WTC11 (cell line): ENCODE measurements at regions not wholly inside any gene's neighbourhood (a gene's known extent, or its start where the extent isn't known, plus 50 kb on each side); places are given as distances from the start of the nearest gene placed in this dataset.

ENCODE experiments used
- ATAC-seq: fragments of 200-7000 bp; cut with Tn5 transposase; 2 replicates; pipeline ENCODE4 v1.10.0; 2021; ENCODE audit warnings: mild to moderate bottlenecking, moderate library complexity
- CTCF ChIA-PET: fragments of 300-600 bp; sonication (Branson Sonifier 250); formaldehyde crosslinking; loops from one replicate; lab custom pipeline; 2021; ENCODE audit warnings: antibody characterized with exemption; lab: Charles Lee
- POLR2A ChIA-PET: fragments of 350-600 bp; sonication (Branson Sonifier 250); formaldehyde crosslinking; loops from one replicate; lab custom pipeline; 2021; ENCODE audit warnings: antibody characterized with exemption; lab: Charles Lee
- DNase-seq: peaks from one replicate; pipeline ENCODE4 v3.0.0; 2021; ENCODE audit warnings: low spot score
- H3K27ac Mint-ChIP-seq: 2 replicates; pipeline ENCODE4 v1.8.0; 2021; ENCODE audit warnings: mixed read lengths
- H3K27me3 Mint-ChIP-seq: 2 replicates; pipeline ENCODE4 v1.8.0; 2021; ENCODE audit warnings: low read depth, mild to moderate bottlenecking, moderate library complexity, mixed read lengths
- H3K36me3 Mint-ChIP-seq: 2 replicates; pipeline ENCODE4 v1.8.0; 2021; ENCODE audit warnings: mixed read lengths
- H3K4me1 Mint-ChIP-seq: 2 replicates; pipeline ENCODE4 v1.8.0; 2022; ENCODE audit warnings: mixed read lengths
- H3K4me3 Mint-ChIP-seq: 2 replicates; pipeline ENCODE4 v1.8.0; 2021; ENCODE audit warnings: mild to moderate bottlenecking, moderate library complexity, mixed read lengths
- H3K9me3 Mint-ChIP-seq: 2 replicates; pipeline ENCODE4 v1.8.0; 2021; ENCODE audit warnings: mixed read lengths
- ATF2 ChIP-seq: sonication (generic); formaldehyde crosslinking; IDR thresholded peaks from 2 replicates; pipeline ENCODE4 v1.8.1; 2022; ENCODE audit warnings: low read depth, missing genetic modification reagents, borderline replicate concordance
- ELF4 ChIP-seq: sonication (generic); formaldehyde crosslinking; IDR thresholded peaks from 2 replicates; pipeline ENCODE4 v1.8.1; 2022; ENCODE audit warnings: low read depth, mild to moderate bottlenecking, moderate library complexity, missing genetic modification reagents
- EMX1 ChIP-seq: fragments of 250-450 bp; sonication (Bioruptor Pico); IDR thresholded peaks from 2 replicates; pipeline ENCODE4 v1.8.0; 2021; ENCODE audit warnings: mild to moderate bottlenecking
- GABPB1 ChIP-seq: sonication (generic); formaldehyde crosslinking; IDR thresholded peaks from 2 replicates; pipeline ENCODE4 v1.8.1; 2023; ENCODE audit warnings: mild to moderate bottlenecking, missing genetic modification reagents
- NR2C2 ChIP-seq: sonication (generic); formaldehyde crosslinking; IDR thresholded peaks from 2 replicates; pipeline ENCODE4 v1.8.0; 2022; ENCODE audit warnings: mild to moderate bottlenecking, missing genetic modification reagents
- PRRX2 ChIP-seq: fragments of 250-450 bp; sonication (Bioruptor Pico); IDR thresholded peaks from 2 replicates; pipeline ENCODE4 v1.8.0; 2021; ENCODE audit warnings: mild to moderate bottlenecking
- RELA ChIP-seq: sonication (generic); formaldehyde crosslinking; IDR thresholded peaks from 2 replicates; pipeline ENCODE4 v1.8.1; 2022; ENCODE audit warnings: missing genetic modification reagents, mild to moderate bottlenecking, borderline replicate concordance
- TCF7 ChIP-seq: sonication (generic); formaldehyde crosslinking; IDR thresholded peaks from 2 replicates; pipeline ENCODE4 v1.8.0; 2022; ENCODE audit warnings: mild to moderate bottlenecking, low read depth, missing genetic modification reagents, moderate library complexity
- TEAD1 ChIP-seq: sonication (generic); formaldehyde crosslinking; IDR thresholded peaks from 2 replicates; pipeline ENCODE4 v1.8.0; 2022; ENCODE audit warnings: mild to moderate bottlenecking, missing genetic modification reagents
- TEAD4 ChIP-seq: sonication (generic); formaldehyde crosslinking; IDR thresholded peaks from 2 replicates; pipeline ENCODE4 v1.8.0; 2022; ENCODE audit warnings: mild to moderate bottlenecking, missing genetic modification reagents
- ZNF396 ChIP-seq: fragments of 250-450 bp; sonication (Bioruptor Pico); IDR thresholded peaks from 2 replicates; pipeline ENCODE4 v1.8.0; 2021; ENCODE audit warnings: mild to moderate bottlenecking, moderate library complexity, borderline replicate concordance
- ZNF532 ChIP-seq: fragments of 250-450 bp; sonication (Bioruptor Pico); IDR thresholded peaks from 2 replicates; pipeline ENCODE4 v1.9.0; 2021; ENCODE audit warnings: mild to moderate bottlenecking, borderline replicate concordance
- TF ChIP-seq, protein P1 (sequence below): fragments of 250-450 bp; sonication (Bioruptor Pico); conservative IDR thresholded peaks from 2 replicates; pipeline ENCODE4 v1.9.0; 2021; ENCODE audit warnings: mild to moderate bottlenecking
- TF ChIP-seq, protein P2 (sequence below): sonication (generic); formaldehyde crosslinking; IDR thresholded peaks from 2 replicates; pipeline ENCODE4 v1.8.1; 2023; ENCODE audit warnings: mild to moderate bottlenecking, missing genetic modification reagents, moderate library complexity

GRCh38 chr4:24742335-24742734, 53.0 kb upstream of the SOD3 start:
- no peak overlapping the region for H3K4me3 Mint-ChIP-seq
- peaks cover 12% of the 10 kb centered on the region for H3K36me3 Mint-ChIP-seq
- no peak for TF ChIP-seq EMX1 (CRISPR knock-in tag)
- TF ChIP-seq GABPB1: no peak
- TF ChIP-seq, protein P1, sequence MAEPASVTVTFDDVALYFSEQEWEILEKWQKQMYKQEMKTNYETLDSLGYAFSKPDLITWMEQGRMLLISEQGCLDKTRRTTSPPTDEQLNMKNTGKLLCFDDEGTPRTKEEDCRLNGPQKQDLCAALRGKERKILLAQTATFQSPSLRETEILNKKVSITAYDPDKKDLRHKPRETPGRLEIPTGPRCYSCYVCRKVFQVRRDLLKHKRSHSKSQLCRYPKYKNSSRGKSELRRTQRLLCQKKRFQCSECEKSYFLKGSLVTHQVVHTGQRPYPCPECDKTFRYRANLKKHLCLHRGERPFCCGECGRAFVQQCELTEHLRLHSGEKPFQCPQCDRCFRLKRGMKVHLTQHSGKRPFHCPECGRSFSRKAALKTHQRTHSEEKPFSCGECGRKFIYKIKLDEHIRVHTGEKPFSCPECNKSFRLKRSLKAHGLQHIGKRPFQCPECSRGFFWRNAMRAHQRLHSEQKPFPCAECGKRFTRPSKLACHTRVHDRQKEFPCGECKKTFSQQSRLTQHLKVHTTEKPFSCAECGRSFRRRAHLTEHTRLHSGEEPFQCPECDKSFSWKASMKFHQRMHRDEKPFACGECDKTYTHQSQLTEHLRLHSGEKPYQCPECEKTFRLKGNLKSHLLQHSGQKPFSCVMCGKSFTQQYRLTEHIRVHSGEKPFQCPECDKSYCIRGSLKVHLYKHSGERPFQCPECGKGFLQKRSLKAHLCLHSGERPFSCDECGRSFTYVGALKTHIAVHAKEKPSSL (CRISPR knock-in tag): no peak
- TF ChIP-seq ELF4 (CRISPR knock-in tag): no peak
- TF ChIP-seq PRRX2 (CRISPR knock-in tag): no peak
- no peak for TF ChIP-seq RELA
- TF ChIP-seq ZNF396 (CRISPR knock-in tag): no peak
- no peak for TF ChIP-seq TCF7 (CRISPR knock-in tag)
- no peak for TF ChIP-seq ZNF532
- no peak for TF ChIP-seq TEAD4 (CRISPR knock-in tag)
- TF ChIP-seq, protein P2, sequence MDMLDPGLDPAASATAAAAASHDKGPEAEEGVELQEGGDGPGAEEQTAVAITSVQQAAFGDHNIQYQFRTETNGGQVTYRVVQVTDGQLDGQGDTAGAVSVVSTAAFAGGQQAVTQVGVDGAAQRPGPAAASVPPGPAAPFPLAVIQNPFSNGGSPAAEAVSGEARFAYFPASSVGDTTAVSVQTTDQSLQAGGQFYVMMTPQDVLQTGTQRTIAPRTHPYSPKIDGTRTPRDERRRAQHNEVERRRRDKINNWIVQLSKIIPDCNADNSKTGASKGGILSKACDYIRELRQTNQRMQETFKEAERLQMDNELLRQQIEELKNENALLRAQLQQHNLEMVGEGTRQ (CRISPR knock-in tag): no peak
- peaks cover 25% of the 10 kb centered on the region for H3K4me1 Mint-ChIP-seq
- DNase-seq (no peak), ATAC-seq (no peak)
- ChIA-PET CTCF (interaction anchor here (1.7 to 3.3 kb wide), 3 partner anchors 52 to 238 kb away, joined by 3 to 21 read pairs (median 11); no protein-coding TSS in a partner anchor), POLR2A (no interaction called here)
- no peak overlapping the region for H3K27ac Mint-ChIP-seq
- H3K27me3 Mint-ChIP-seq: 0 out of 2 replicates have a peak, but pooled peaks cover 3% of the 10 kb centered on the region
- peaks cover 14% of the 10 kb centered on the region for H3K9me3 Mint-ChIP-seq

GRCh38 chr4:24742773-24743172, 52.6 kb upstream of the SOD3 start:
- ChIA-PET POLR2A (interaction anchor here (0.6 kb wide), 3 partner anchors 110 to 242 kb away, joined by 3 to 7 read pairs (median 3); no protein-coding TSS in a partner anchor), CTCF (interaction anchor here (1.1 to 3.3 kb wide), 6 partner anchors 18 to 267 kb away, joined by 3 to 21 read pairs (median 6); no protein-coding TSS in a partner anchor)
- H3K27me3 Mint-ChIP-seq: 0 out of 2 replicates have a peak, but pooled peaks cover 3% of the 10 kb centered on the region
- no peak overlapping the region for H3K27ac Mint-ChIP-seq
- DNase-seq (no peak), ATAC-seq (no peak)
- H3K9me3 Mint-ChIP-seq: peaks cover 9% of the 10 kb centered on the region
- TF ChIP-seq NR2C2 (CRISPR knock-in tag) (no peak), TEAD1 (no peak), ATF2 (no peak), ZNF532 (no peak)
- H3K36me3 Mint-ChIP-seq: peaks cover 8% of the 10 kb centered on the region
- no peak overlapping the region for H3K4me3 Mint-ChIP-seq
- H3K4me1 Mint-ChIP-seq: peaks cover 25% of the 10 kb centered on the region
